Colonic mucosa (tissue), 4 donors: ENCODE measurements at regions not wholly inside any gene's neighbourhood (a gene's known extent, or its start where the extent isn't known, plus 50 kb on each side); places are given as distances from the start of the nearest gene placed in this dataset.

ENCODE experiments used
- DNase-seq: peaks from one replicate; pipeline ENCODE4 v3.0.0-alpha.2; 2020
- H3K27ac ChIP-seq: fragments of 200-600 bp; one replicate; pipeline ENCODE4 v1.8.0; 2021
- H3K27me3 ChIP-seq: fragments of 200-600 bp; one replicate; pipeline ENCODE4 v1.8.0; 2021
- H3K36me3 ChIP-seq: fragments of 200-600 bp; one replicate; pipeline ENCODE4 v1.8.0; 2021
- H3K4me1 ChIP-seq: fragments of 200-600 bp; one replicate; pipeline ENCODE4 v1.8.0; 2021; ENCODE audit warnings: mild to moderate bottlenecking
- H3K4me3 ChIP-seq: fragments of 200-600 bp; one replicate; pipeline ENCODE4 v1.8.0; 2021
- H3K9ac ChIP-seq, 2 donors: one replicate each; pipeline ENCODE4 v1.7.0; 2013; ENCODE audit warnings: control low read depth in 2 of 2, low read depth in 2 of 2, low read length in 2 of 2
- H3K9me3 ChIP-seq: fragments of 200-600 bp; one replicate; pipeline ENCODE4 v1.8.0; 2021
- intact Hi-C: fragments of 100-400 bp; cut with DNase I; formaldehyde crosslinking; loops from one replicate; pipeline ENCODE4 v1.14.1; 2022
- TF ChIP-seq, protein P1 (sequence below): fragments of 200-600 bp; IDR thresholded peaks from one replicate; pipeline ENCODE4 v1.8.0; 2022; ENCODE audit warnings: antibody characterized with exemption, mild to moderate bottlenecking
- donor health status: healthy.
- donor health status: DM: no; HTN: no; CAD: no.
- donor health status: DM: no; HTN: no; CAD: no.

DNA sequence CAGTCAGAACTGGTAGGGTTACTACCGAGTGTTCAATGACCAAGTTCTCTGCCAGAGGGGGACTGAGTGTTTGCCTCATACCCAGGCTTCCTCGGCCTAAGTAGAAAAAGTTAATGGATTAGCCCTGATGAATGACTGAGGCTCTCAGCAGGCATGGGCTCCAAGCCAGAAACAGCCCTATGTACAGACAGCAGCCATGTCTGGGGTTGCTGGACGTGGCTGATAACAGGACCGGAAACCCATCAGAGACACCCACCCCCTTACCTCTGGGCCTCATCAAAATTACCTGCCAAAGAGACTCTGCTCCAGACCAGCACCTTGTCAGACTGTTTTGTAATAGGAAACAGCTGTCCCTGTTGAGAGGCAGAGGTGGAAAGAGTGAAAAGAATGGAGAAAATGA, 351.4 kb downstream of the ETS1 start:
- no peak for DNase-seq
- H3K9ac ChIP-seq, result no peak overlapping the region
- no peaks in the 10 kb centered on the region for H3K27me3 ChIP-seq
- no peaks in the 10 kb centered on the region for H3K9me3 ChIP-seq
- TF ChIP-seq, protein P1, sequence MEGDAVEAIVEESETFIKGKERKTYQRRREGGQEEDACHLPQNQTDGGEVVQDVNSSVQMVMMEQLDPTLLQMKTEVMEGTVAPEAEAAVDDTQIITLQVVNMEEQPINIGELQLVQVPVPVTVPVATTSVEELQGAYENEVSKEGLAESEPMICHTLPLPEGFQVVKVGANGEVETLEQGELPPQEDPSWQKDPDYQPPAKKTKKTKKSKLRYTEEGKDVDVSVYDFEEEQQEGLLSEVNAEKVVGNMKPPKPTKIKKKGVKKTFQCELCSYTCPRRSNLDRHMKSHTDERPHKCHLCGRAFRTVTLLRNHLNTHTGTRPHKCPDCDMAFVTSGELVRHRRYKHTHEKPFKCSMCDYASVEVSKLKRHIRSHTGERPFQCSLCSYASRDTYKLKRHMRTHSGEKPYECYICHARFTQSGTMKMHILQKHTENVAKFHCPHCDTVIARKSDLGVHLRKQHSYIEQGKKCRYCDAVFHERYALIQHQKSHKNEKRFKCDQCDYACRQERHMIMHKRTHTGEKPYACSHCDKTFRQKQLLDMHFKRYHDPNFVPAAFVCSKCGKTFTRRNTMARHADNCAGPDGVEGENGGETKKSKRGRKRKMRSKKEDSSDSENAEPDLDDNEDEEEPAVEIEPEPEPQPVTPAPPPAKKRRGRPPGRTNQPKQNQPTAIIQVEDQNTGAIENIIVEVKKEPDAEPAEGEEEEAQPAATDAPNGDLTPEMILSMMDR, result no peak
- H3K4me1 ChIP-seq, result no peaks in the 10 kb centered on the region
- no peak overlapping the region for H3K4me3 ChIP-seq
- H3K27ac ChIP-seq, result no peak overlapping the region
- intact Hi-C loops, result no loop called here
- H3K36me3 ChIP-seq, result no peaks in the 10 kb centered on the region

DNA sequence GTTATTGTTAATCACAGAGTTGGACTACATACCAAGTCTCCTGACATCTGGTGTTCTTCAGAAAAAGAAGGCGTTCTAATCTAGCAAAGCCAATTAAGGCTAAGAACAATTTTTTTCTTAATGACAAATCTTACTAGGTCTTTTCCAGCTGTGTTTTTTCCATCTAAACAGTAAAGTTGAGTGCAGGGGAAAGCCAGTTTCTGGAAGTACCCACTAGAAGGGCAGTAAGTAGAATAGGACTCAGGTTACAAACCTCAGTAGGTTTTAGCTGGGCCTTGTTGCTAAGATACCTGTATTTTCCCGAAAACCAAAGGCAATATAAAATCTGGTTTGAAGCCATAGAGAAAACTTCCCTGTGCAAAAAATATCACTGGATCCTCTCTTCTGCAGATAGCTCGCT, 351.9 kb downstream of the ETS1 start:
- no peaks in the 10 kb centered on the region for H3K36me3 ChIP-seq
- H3K27ac ChIP-seq, result no peak overlapping the region
- no peaks in the 10 kb centered on the region for H3K4me1 ChIP-seq
- H3K9me3 ChIP-seq, result no peaks in the 10 kb centered on the region
- DNase-seq, result no peak
- TF ChIP-seq, protein P1, result no peak
- intact Hi-C loops, result no loop called here
- H3K9ac ChIP-seq, result no peak overlapping the region
- H3K4me3 ChIP-seq, result no peak overlapping the region
- no peaks in the 10 kb centered on the region for H3K27me3 ChIP-seq

DNA sequence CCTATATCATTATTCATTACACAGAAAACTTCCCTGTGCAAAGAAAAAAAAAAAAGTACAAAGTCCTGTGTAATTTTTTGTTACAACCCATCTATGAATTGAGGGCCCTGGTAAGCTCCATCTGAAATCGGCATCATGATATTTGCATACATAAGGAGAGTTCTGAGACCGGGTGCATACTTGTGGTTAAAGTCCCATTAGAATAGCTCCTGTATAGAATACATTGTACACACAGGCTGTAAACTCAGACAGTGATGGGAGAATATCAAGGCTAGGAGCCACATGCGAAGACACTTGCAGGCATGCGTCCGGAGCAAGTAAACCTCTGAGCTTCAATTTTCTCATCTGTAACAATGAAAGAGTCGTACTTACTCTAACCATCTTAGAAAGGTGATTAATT, 353.2 kb downstream of the ETS1 start:
- Histone ChIP-seq H3K27ac (no peak overlapping the region), H3K9ac (no peak overlapping the region), H3K27me3 (no peaks in the 10 kb centered on the region), H3K4me3 (no peak overlapping the region), H3K4me1 (no peaks in the 10 kb centered on the region), H3K36me3 (no peaks in the 10 kb centered on the region), H3K9me3 (no peaks in the 10 kb centered on the region)
- DNase-seq, result no peak
- intact Hi-C loops, result no loop called here
- TF ChIP-seq, protein P1, result no peak

DNA sequence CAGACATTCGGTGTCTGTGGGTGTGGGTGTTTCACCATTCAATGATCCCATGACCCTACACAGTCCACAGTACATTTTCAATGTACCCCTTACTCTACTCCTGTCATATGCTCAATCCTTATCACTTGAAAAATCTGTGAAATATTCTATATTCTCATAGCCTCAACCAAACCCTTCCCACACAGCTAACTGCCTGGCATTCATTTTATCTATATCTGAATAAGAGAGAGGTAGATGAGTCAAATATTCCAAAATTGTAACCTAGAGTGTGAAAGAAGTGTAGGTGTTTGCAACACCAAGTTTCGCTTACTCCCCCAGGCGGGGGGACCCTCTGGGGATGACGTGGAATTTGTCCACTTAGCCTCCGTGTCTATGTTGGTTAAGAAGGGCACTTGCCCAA, 354.8 kb downstream of the ETS1 start:
- Histone ChIP-seq H3K27ac (no peak overlapping the region), H3K9ac (no peak overlapping the region), H3K36me3 (no peaks in the 10 kb centered on the region), H3K4me1 (no peaks in the 10 kb centered on the region), H3K4me3 (no peak overlapping the region), H3K27me3 (no peaks in the 10 kb centered on the region), H3K9me3 (no peaks in the 10 kb centered on the region)
- intact Hi-C loops, result no loop called here
- TF ChIP-seq, protein P1, result no peak
- no peak for DNase-seq

DNA sequence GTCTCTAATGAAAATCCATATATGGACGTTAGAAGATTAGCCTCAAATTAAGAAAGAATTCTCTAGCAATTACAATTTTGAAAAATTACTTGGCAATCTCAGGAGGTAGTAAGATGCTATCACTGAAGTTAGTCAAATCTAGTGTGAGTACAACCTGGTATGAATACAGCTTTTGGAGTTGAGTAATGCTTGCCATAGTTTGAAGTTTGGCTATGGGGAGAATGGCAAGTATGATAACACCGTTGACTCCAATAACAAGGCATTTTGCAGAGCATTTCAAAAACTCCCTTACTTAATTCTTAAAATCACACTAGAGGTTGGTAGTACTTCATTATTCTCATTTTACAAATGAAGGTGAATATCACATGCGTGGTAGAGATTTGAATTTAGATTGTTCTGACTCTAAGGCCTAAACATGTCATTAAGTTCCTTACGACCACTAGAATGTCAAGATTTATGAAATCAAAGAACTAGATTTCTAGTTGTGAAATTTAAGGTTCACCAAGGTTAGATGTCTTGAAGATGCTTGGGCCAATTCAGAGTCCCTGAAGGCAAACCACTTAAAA, 355.4 kb downstream of the ETS1 start:
- intact Hi-C loops, result no loop called here
- Histone ChIP-seq H3K27me3 (no peaks in the 10 kb centered on the region), H3K9me3 (no peaks in the 10 kb centered on the region), H3K9ac (no peak overlapping the region), H3K36me3 (no peaks in the 10 kb centered on the region), H3K27ac (no peak overlapping the region), H3K4me3 (no peak overlapping the region), H3K4me1 (no peaks in the 10 kb centered on the region)
- TF ChIP-seq, protein P1, result no peak
- no peak for DNase-seq
